ENCODE measurements at regions not wholly inside any gene's neighbourhood (a gene's known extent, or its start where the extent isn't known, plus 50 kb on each side); places are given as distances from the start of the nearest gene placed in this dataset.

GRCh38 chr1:30449003-30449402, 274.4 kb downstream of the MATN1 start:
- Mint-ChIP-seq H3K27ac (ENCODE audit: unreplicated experiment) (no peak overlapping the region), H3K9me3 (ENCODE audit: unreplicated experiment) (peaks cover 4% of the 10 kb centered on the region), H3K36me3 (ENCODE audit: low read depth, unreplicated experiment) (peaks cover 10% of the 10 kb centered on the region), H3K4me3 (ENCODE audit: unreplicated experiment) (no peak overlapping the region), H3K27me3 (ENCODE audit: unreplicated experiment) (peaks cover 3% of the 10 kb centered on the region), H3K4me1 (ENCODE audit: unreplicated experiment) (no peaks in the 10 kb centered on the region)
- no peak for DNase-seq (ENCODE audit: low spot score)
- TF ChIP-seq CTCF (IDR thresholded peaks at IDR 0.05; ENCODE audit: unreplicated experiment) = no peak

- H3K9me3 Mint-ChIP-seq (ENCODE audit: unreplicated experiment) = peaks cover 4% of the 10 kb centered on the region
- no peak for DNase-seq (ENCODE audit: low spot score)
- peaks cover 8% of the 10 kb centered on the region for H3K36me3 Mint-ChIP-seq (ENCODE audit: low read depth, unreplicated experiment)
- TF ChIP-seq CTCF (IDR thresholded peaks at IDR 0.05; ENCODE audit: unreplicated experiment) = no peak
- peaks cover 2% of the 10 kb centered on the region for H3K27me3 Mint-ChIP-seq (ENCODE audit: unreplicated experiment)
- H3K4me1 Mint-ChIP-seq (ENCODE audit: unreplicated experiment) = no peaks in the 10 kb centered on the region
- H3K27ac Mint-ChIP-seq (ENCODE audit: unreplicated experiment) = no peak overlapping the region
- H3K4me3 Mint-ChIP-seq (ENCODE audit: unreplicated experiment) = no peak overlapping the region
These were observed 275.7 kb downstream of the MATN1 start for GRCh38 chr1:30447701-30448100.

GRCh38 chr1:30447080-30447479, 276.3 kb downstream of the MATN1 start:
- H3K36me3 Mint-ChIP-seq (ENCODE audit: low read depth, unreplicated experiment) = peaks cover 2% of the 10 kb centered on the region
- H3K9me3 Mint-ChIP-seq (ENCODE audit: unreplicated experiment) = peaks cover under 1% of the 10 kb centered on the region

GRCh38 chr1:30446508-30446907, 276.9 kb downstream of the MATN1 start:
- no peaks in the 10 kb centered on the region for H3K9me3 Mint-ChIP-seq (ENCODE audit: unreplicated experiment)
- DNase-seq (ENCODE audit: low spot score) = no peak
- TF ChIP-seq CTCF (IDR thresholded peaks at IDR 0.05; ENCODE audit: unreplicated experiment) = no peak
- H3K4me1 Mint-ChIP-seq (ENCODE audit: unreplicated experiment) = no peaks in the 10 kb centered on the region
- H3K4me3 Mint-ChIP-seq (ENCODE audit: unreplicated experiment) = no peak overlapping the region
- no peaks in the 10 kb centered on the region for H3K36me3 Mint-ChIP-seq (ENCODE audit: low read depth, unreplicated experiment)
- peaks cover 2% of the 10 kb centered on the region for H3K27me3 Mint-ChIP-seq (ENCODE audit: unreplicated experiment)
- no peak overlapping the region for H3K27ac Mint-ChIP-seq (ENCODE audit: unreplicated experiment)

More at GRCh38 chr1:30447080-30447479, 276.3 kb downstream of the MATN1 start:
- DNase-seq (ENCODE audit: low spot score) = no peak
- Mint-ChIP-seq H3K4me3 (ENCODE audit: unreplicated experiment) (no peak overlapping the region), H3K4me1 (ENCODE audit: unreplicated experiment) (no peaks in the 10 kb centered on the region), H3K27me3 (ENCODE audit: unreplicated experiment) (peaks cover 2% of the 10 kb centered on the region), H3K27ac (ENCODE audit: unreplicated experiment) (no peak overlapping the region)
- TF ChIP-seq CTCF (IDR thresholded peaks at IDR 0.05; ENCODE audit: unreplicated experiment) = no peak

GRCh38 chr1:30446095-30446494, 277.3 kb downstream of the MATN1 start:
- Mint-ChIP-seq H3K4me3 (ENCODE audit: unreplicated experiment) (no peak overlapping the region), H3K27me3 (ENCODE audit: unreplicated experiment) (peaks cover 2% of the 10 kb centered on the region), H3K27ac (ENCODE audit: unreplicated experiment) (no peak overlapping the region), H3K36me3 (ENCODE audit: low read depth, unreplicated experiment) (no peaks in the 10 kb centered on the region), H3K9me3 (ENCODE audit: unreplicated experiment) (no peaks in the 10 kb centered on the region), H3K4me1 (ENCODE audit: unreplicated experiment) (no peaks in the 10 kb centered on the region)
- DNase-seq (ENCODE audit: low spot score) = no peak
- TF ChIP-seq CTCF (IDR thresholded peaks at IDR 0.05; ENCODE audit: unreplicated experiment) = no peak

Measured in endothelial cell (in vitro differentiated cells).